H1 (cell line): ENCODE measurements at regions not wholly inside any gene's neighbourhood (a gene's known extent, or its start where the extent isn't known, plus 50 kb on each side); places are given as distances from the start of the nearest gene placed in this dataset.

Experiments
- CTCF ChIA-PET: fragments of 300-600 bp; sonication (Branson Sonifier 250); formaldehyde crosslinking; loops from one replicate; lab custom pipeline; 2021; ENCODE audit not compliant: partially characterized antibody; lab: Charles Lee
- POLR2A ChIA-PET: fragments of 300-600 bp; sonication (Branson Sonifier 250); formaldehyde crosslinking; loops from one replicate; lab custom pipeline; 2021; ENCODE audit warnings: inconsistent platforms; ENCODE audit not compliant: partially characterized antibody; lab: Charles Lee
- DNase-seq, 2 experiments: peaks; one replicate each; pipeline versions ENCODE4 v3.0.0 to v3.0.0-alpha.2; 2010 to 2022; ENCODE audit warnings: low spot score in 2 of 2, low read depth in 1 of 2, mixed read lengths in 1 of 2
- FAIRE-seq: peaks from 2 replicates; lab custom pipeline; 2011; peaks lifted over from hg19 to GRCh38; lab: Jason Lieb, UNC
- H2AFZ ChIP-seq: 2 replicates; pipeline ENCODE4 v1.8.1; 2012; ENCODE audit warnings: low read length, inconsistent platforms
- H2AK5ac ChIP-seq: 2 replicates; pipeline ENCODE4 v1.6.1; 2013; ENCODE audit warnings: low read depth, low read length
- H2BK120ac ChIP-seq: replicated peaks from 2 replicates; pipeline ENCODE3; 2013; ENCODE audit warnings: low read depth, low read length, inconsistent platforms
- H2BK12ac ChIP-seq: 2 replicates; pipeline ENCODE4 v1.6.1; 2013; ENCODE audit warnings: low read depth, low read length
- H2BK15ac ChIP-seq: 2 replicates; pipeline ENCODE4 v1.6.1; 2013; ENCODE audit warnings: low read length
- H2BK20ac ChIP-seq: 2 replicates; pipeline ENCODE4 v1.6.1; 2013; ENCODE audit warnings: low read length
- H2BK5ac ChIP-seq: 2 replicates; pipeline ENCODE4 v1.6.1; 2013; ENCODE audit warnings: low read depth, low read length
- H3K14ac ChIP-seq: 2 replicates; pipeline ENCODE4 v1.6.1; 2013; ENCODE audit warnings: inconsistent platforms; ENCODE audit not compliant: insufficient read length
- H3K18ac ChIP-seq: 2 replicates; pipeline ENCODE4 v1.6.1; 2013; ENCODE audit warnings: low read length; ENCODE audit errors: extremely low read depth
- H3K23ac ChIP-seq: 2 replicates; pipeline ENCODE4 v1.6.1; 2013; ENCODE audit warnings: inconsistent platforms; ENCODE audit not compliant: insufficient read length
- H3K23me2 ChIP-seq: 2 replicates; pipeline ENCODE4 v1.6.1; 2013; ENCODE audit warnings: low read depth, low read length
- H3K27ac ChIP-seq: 2 replicates; pipeline ENCODE4 v1.6.1; 2011; ENCODE audit warnings: low read depth, low read length, inconsistent platforms
- H3K27me3 ChIP-seq, 4 experiments: replicated peaks in 1 of 4; 1 replicate in 1 of 4; 2 replicates in 3 of 4; pipeline versions ENCODE4 v1.6.1 to v1.8.1; 2011 to 2013; ENCODE audit warnings: low read length in 3 of 4, mild to moderate bottlenecking in 3 of 4, inconsistent platforms in 2 of 4, mixed read lengths in 2 of 4, moderate library complexity in 1 of 4; ENCODE audit not compliant: control insufficient read depth in 3 of 4, insufficient read depth in 3 of 4; ENCODE audit errors: extremely low read depth in 1 of 4
- H3K36me3 ChIP-seq, 4 experiments: 2 replicates each; pipeline versions ENCODE4 v1.6.1 to v1.8.1; 2011 to 2013; ENCODE audit warnings: mild to moderate bottlenecking in 4 of 4, low read length in 3 of 4, moderate library complexity in 2 of 4, control low read depth in 1 of 4, inconsistent platforms in 1 of 4; ENCODE audit not compliant: insufficient read depth in 4 of 4, control insufficient read depth in 2 of 4
- H3K4ac ChIP-seq: replicated peaks from 2 replicates; pipeline ENCODE3; 2013; ENCODE audit warnings: low read length, low read depth, mixed read lengths, inconsistent platforms; ENCODE audit not compliant: insufficient read length
- H3K4me1 ChIP-seq, 4 experiments: replicated peaks in 1 of 4; 1 replicate in 1 of 4; 2 replicates in 3 of 4; pipeline versions ENCODE4 v1.6.1 to v1.8.1; 2011 to 2013; ENCODE audit warnings: low read length in 3 of 4, inconsistent platforms in 2 of 4, mixed read lengths in 1 of 4; ENCODE audit not compliant: insufficient read depth in 4 of 4, control insufficient read depth in 3 of 4
- H3K4me2 ChIP-seq, 2 experiments: 2 replicates each; pipeline versions ENCODE4 v1.6.1 to v1.8.1; 2011 to 2013; ENCODE audit warnings: low read depth in 2 of 2, low read length in 2 of 2, control low read depth in 1 of 2, inconsistent platforms in 1 of 2, mild to moderate bottlenecking in 1 of 2; ENCODE audit not compliant: insufficient read depth in 1 of 2
- H3K4me3 ChIP-seq, 4 experiments: fragments of 200-600, 300-600 bp in 1 of 4; sonication (generic), shearing (Covaris generic), sonication (Bioruptor Twin) in 1 of 4; 2 replicates each; pipeline versions ENCODE4 v1.5.1 to v1.8.1; 2011 to 2016; ENCODE audit warnings: low read length in 4 of 4, low read depth in 3 of 4, control low read depth in 2 of 4, inconsistent platforms in 2 of 4, mild to moderate bottlenecking in 2 of 4, mixed read lengths in 1 of 4, moderate library complexity in 1 of 4; ENCODE audit not compliant: insufficient read depth in 2 of 4; ENCODE audit errors: extremely low read depth in 1 of 4
- H3K56ac ChIP-seq: replicated peaks from 2 replicates; pipeline ENCODE3; 2013; ENCODE audit warnings: low read depth, mild to moderate bottlenecking, mixed read lengths, low read length, inconsistent platforms; ENCODE audit not compliant: insufficient read length
- H3K79me1 ChIP-seq: 2 replicates; pipeline ENCODE4 v1.6.1; 2013; ENCODE audit warnings: low read depth, low read length, control low read depth
- H3K79me2 ChIP-seq, 2 experiments: 2 replicates each; pipeline versions ENCODE4 v1.6.1 to v1.8.1; 2012 to 2013; ENCODE audit warnings: low read length in 2 of 2, mild to moderate bottlenecking in 2 of 2, inconsistent platforms in 1 of 2; ENCODE audit not compliant: insufficient read depth in 2 of 2, control insufficient read depth in 1 of 2
- H3K9ac ChIP-seq, 4 experiments: replicated peaks in 1 of 4; 1 replicate in 1 of 4; 2 replicates in 3 of 4; pipeline versions ENCODE4 v1.6.1 to v1.8.1; 2011 to 2013; ENCODE audit warnings: low read depth in 3 of 4, low read length in 3 of 4, control low read depth in 2 of 4, mild to moderate bottlenecking in 2 of 4, moderate library complexity in 2 of 4, inconsistent platforms in 1 of 4; ENCODE audit errors: extremely low read depth in 1 of 4
- H3K9me3 ChIP-seq, 2 experiments: 2 replicates each; pipeline versions ENCODE4 v1.6.1 to v1.8.1; 2012 to 2013; ENCODE audit warnings: mild to moderate bottlenecking in 2 of 2, moderate library complexity in 2 of 2, control low read depth in 1 of 2, inconsistent platforms in 1 of 2, low read depth in 1 of 2, low read length in 1 of 2, mixed read lengths in 1 of 2; ENCODE audit not compliant: insufficient read depth in 2 of 2
- H4K20me1 ChIP-seq, 2 experiments: replicated peaks in 1 of 2; 2 replicates each; pipeline versions ENCODE3 to v1.8.1; 2011 to 2013; ENCODE audit warnings: inconsistent platforms in 2 of 2, low read length in 2 of 2, mild to moderate bottlenecking in 1 of 2; ENCODE audit not compliant: insufficient read depth in 2 of 2, control insufficient read depth in 1 of 2
- H4K5ac ChIP-seq: 2 replicates; pipeline ENCODE4 v1.6.1; 2013; ENCODE audit warnings: low read length, low read depth, mixed read lengths, inconsistent platforms; ENCODE audit not compliant: insufficient read length
- H4K8ac ChIP-seq: 2 replicates; pipeline ENCODE4 v1.8.0; 2013; ENCODE audit warnings: mild to moderate bottlenecking, moderate library complexity, low read length, inconsistent platforms; ENCODE audit not compliant: insufficient read depth; ENCODE audit errors: extremely low read depth
- H4K91ac ChIP-seq: replicated peaks from 2 replicates; pipeline ENCODE3; 2013; ENCODE audit warnings: low read length, mixed read lengths, inconsistent platforms; ENCODE audit not compliant: insufficient read length
- BRCA1 ChIP-seq: IDR thresholded peaks from 2 replicates; pipeline ENCODE4 v1.6.1; 2012; ENCODE audit warnings: low read depth, low read length, improper control_type of control experiment
- HDAC6 ChIP-seq: IDR thresholded peaks from one replicate; pipeline ENCODE4 v1.7.1; 2012; ENCODE audit warnings: low read depth, mild to moderate bottlenecking, inconsistent platforms, low read length, moderate library complexity
- PHF8 ChIP-seq: fragments of 200-600 bp; sonication (generic); conservative IDR thresholded peaks from 2 replicates; pipeline ENCODE4 v1.7.1; 2012; ENCODE audit warnings: low read depth, mild to moderate bottlenecking, inconsistent platforms, low read length, moderate library complexity
- POLR2AphosphoS5 ChIP-seq: IDR thresholded peaks from 2 replicates; pipeline ENCODE4 v1.6.1; 2011; ENCODE audit warnings: low read depth, low read length
- RAD21 ChIP-seq, 2 experiments: IDR thresholded peaks in 1 of 2; conservative IDR thresholded peaks in 1 of 2; 2 replicates each; pipeline ENCODE4 v1.6.1; 2011; ENCODE audit warnings: low read depth in 2 of 2, low read length in 2 of 2, improper control_type of control experiment in 1 of 2, inconsistent platforms in 1 of 2, mild to moderate bottlenecking in 1 of 2, moderate library complexity in 1 of 2
- TAF7 ChIP-seq: optimal IDR thresholded peaks from 2 replicates; pipeline ENCODE3; 2011; ENCODE audit warnings: low read depth, mild to moderate bottlenecking, inconsistent platforms, low read length, moderate library complexity, borderline replicate concordance
- WGBS, 2 experiments: shearing (Covaris generic) in 1 of 2; methylation state at CpG; one replicate each; pipeline versions ENCODE4 v1.1.6 to v1.1.7; 2013 to 2015; ENCODE audit warnings: low lambda C conversion rate in 2 of 2, mixed read lengths in 2 of 2, inconsistent platforms in 1 of 2, low coverage in 1 of 2, missing lambda C conversion rate in 1 of 2; ENCODE audit not compliant: insufficient replicate concordance in 2 of 2, insufficient coverage in 1 of 2, insufficient read length in 1 of 2; ENCODE audit errors: extremely low coverage in 1 of 2, missing lambda C conversion rate in 1 of 2; 5-methylcytosine and 5-hydroxymethylcytosine counted together

DNA sequence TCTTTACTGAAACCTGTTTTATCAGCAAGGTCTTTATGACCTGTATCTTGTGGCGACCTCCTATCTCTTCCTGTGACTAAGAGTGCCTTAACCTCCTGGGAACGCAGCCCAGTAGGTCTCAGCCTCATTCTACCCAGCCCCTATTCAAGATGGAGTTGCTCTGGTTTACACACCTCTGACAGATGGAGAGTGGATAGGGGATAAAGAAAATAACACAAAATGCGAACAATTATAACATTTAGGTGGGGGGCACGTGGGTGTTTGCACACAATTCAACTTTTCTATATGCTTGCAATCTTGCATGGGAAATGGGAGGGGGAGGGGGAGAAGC lies 83.3 kb downstream of the RMI2 start:
- Histone ChIP-seq H2BK12ac (no peak overlapping the region), H3K9me3 (no peaks in the 10 kb centered on the region), H3K79me1 (no peaks in the 10 kb centered on the region), H4K5ac (no peak overlapping the region), H3K4me3 (no peak overlapping the region), H3K23ac (no peak overlapping the region), H4K20me1 (no peaks in the 10 kb centered on the region), H3K4me1 (no peaks in the 10 kb centered on the region; a peak in 1 of 7 replicates), H3K36me3 (no peaks in the 10 kb centered on the region; a peak in 1 of 8 replicates), H3K56ac (no peak overlapping the region), H2AFZ (no peak overlapping the region), H3K4ac (no peak overlapping the region), H2BK120ac (no peak overlapping the region), H2AK5ac (no peak overlapping the region)
- CTCF ChIA-PET: no interaction called here
- TF ChIP-seq POLR2AphosphoS5 (no peak), RAD21 (IDR thresholded peaks at IDR 0.05 in 1 of 2, conservative IDR thresholded peaks at IDR 0.05 in 1 of 2; ENCODE audit: low read depth in 2 of 2, low read length in 2 of 2) (no peak), PHF8 (no peak), HDAC6 (no peak), BRCA1 (no peak), TAF7 (no peak)
- TF ChIP-seq, all 59 proteins: peak for 0
- Histone ChIP-seq H3K79me2 (no peaks in the 10 kb centered on the region), H3K4me2 (no peak overlapping the region), H3K14ac (no peak overlapping the region), H3K23me2 (no peaks in the 10 kb centered on the region), H2BK5ac (no peak overlapping the region; the same call in 1 of the 2 replicates), H2BK20ac (no peak overlapping the region), H3K27me3 (no peaks in the 10 kb centered on the region), H2BK15ac (no peak overlapping the region), H4K91ac (no peak overlapping the region), H3K9ac (no peak overlapping the region), H4K8ac (no peak overlapping the region), H3K27ac (no peak overlapping the region), H3K18ac (no peak overlapping the region)
- FAIRE-seq: no peak
- 89% methylated on average over 4 of the region's 4 CpGs; no CpG with 5 or more reads in 1 of the 2 experiments for WGBS, 2 experiments
- DNase-seq: no peak
- POLR2A ChIA-PET: no interaction called here
